Endodermal cell (in vitro differentiated cells): ENCODE measurements at regions not wholly inside any gene's neighbourhood (a gene's known extent, or its start where the extent isn't known, plus 50 kb on each side); places are given as distances from the start of the nearest gene placed in this dataset.

Experiments
- DNase-seq: peaks from one replicate; pipeline ENCODE4 v3.0.0-alpha.2; 2017
- H3K27ac ChIP-seq: 2 replicates; pipeline ENCODE4 v1.5.1; 2013; ENCODE audit warnings: mild to moderate bottlenecking, low read depth, low read length, moderate library complexity
- H3K27me3 ChIP-seq: 2 replicates; pipeline ENCODE4 v1.6.1; 2013; ENCODE audit warnings: mild to moderate bottlenecking, low read length, moderate library complexity; ENCODE audit not compliant: insufficient read depth, control insufficient read depth, poor library complexity, severe bottlenecking
- H3K36me3 ChIP-seq: 2 replicates; pipeline ENCODE4 v1.7.0; 2013; ENCODE audit warnings: mild to moderate bottlenecking, low read length, moderate library complexity; ENCODE audit not compliant: control insufficient read depth, insufficient read depth
- H3K4me1 ChIP-seq: one replicate; pipeline ENCODE4 v1.7.0; 2013; ENCODE audit warnings: low read length; ENCODE audit not compliant: control insufficient read depth, insufficient read depth
- H3K4me3 ChIP-seq: 2 replicates; pipeline ENCODE4 v1.5.1; 2013; ENCODE audit warnings: mild to moderate bottlenecking, low read length, moderate library complexity
- H3K9ac ChIP-seq: 2 replicates; pipeline ENCODE4 v1.6.1; 2013; ENCODE audit warnings: mild to moderate bottlenecking, low read length, moderate library complexity; ENCODE audit not compliant: poor library complexity, severe bottlenecking; ENCODE audit errors: extremely low read depth
- H3K9me3 ChIP-seq: 2 replicates; pipeline ENCODE4 v1.6.1; 2013; ENCODE audit warnings: mild to moderate bottlenecking, low read length, moderate library complexity; ENCODE audit not compliant: control insufficient read depth
- H3K27ac Mint-ChIP-seq: 2 replicates; pipeline ENCODE4 v1.8.0; 2020; ENCODE audit warnings: mixed read lengths
- H3K27me3 Mint-ChIP-seq: 2 replicates; pipeline ENCODE4 v1.8.0; 2021; ENCODE audit warnings: mild to moderate bottlenecking, mixed read lengths; ENCODE audit not compliant: insufficient read depth
- H3K36me3 Mint-ChIP-seq: 2 replicates; pipeline ENCODE4 v1.8.0; 2020; ENCODE audit warnings: low read depth, mixed read lengths
- H3K4me1 Mint-ChIP-seq: 2 replicates; pipeline ENCODE4 v1.8.0; 2020; ENCODE audit warnings: mixed read lengths
- H3K4me3 Mint-ChIP-seq: 2 replicates; pipeline ENCODE4 v1.8.0; 2020; ENCODE audit warnings: mild to moderate bottlenecking, moderate library complexity, mixed read lengths
- H3K9me3 Mint-ChIP-seq: 2 replicates; pipeline ENCODE4 v1.8.0; 2020; ENCODE audit warnings: mild to moderate bottlenecking, mixed read lengths
- CTCF ChIP-seq: fragments of 200-600 bp; sonication (generic); conservative IDR thresholded peaks from 2 replicates; pipeline ENCODE4 v1.5.0; 2021; ENCODE audit warnings: antibody characterized with exemption, mild to moderate bottlenecking
- WGBS, 2 experiments: methylation state at CpG; one replicate each; pipeline versions ENCODE4 v1.1.5 to v1.1.7; 2013; ENCODE audit warnings: missing lambda C conversion rate in 2 of 2, mixed read lengths in 1 of 2; ENCODE audit not compliant: insufficient coverage in 1 of 2, insufficient read length in 1 of 2; 5-methylcytosine and 5-hydroxymethylcytosine counted together

DNA sequence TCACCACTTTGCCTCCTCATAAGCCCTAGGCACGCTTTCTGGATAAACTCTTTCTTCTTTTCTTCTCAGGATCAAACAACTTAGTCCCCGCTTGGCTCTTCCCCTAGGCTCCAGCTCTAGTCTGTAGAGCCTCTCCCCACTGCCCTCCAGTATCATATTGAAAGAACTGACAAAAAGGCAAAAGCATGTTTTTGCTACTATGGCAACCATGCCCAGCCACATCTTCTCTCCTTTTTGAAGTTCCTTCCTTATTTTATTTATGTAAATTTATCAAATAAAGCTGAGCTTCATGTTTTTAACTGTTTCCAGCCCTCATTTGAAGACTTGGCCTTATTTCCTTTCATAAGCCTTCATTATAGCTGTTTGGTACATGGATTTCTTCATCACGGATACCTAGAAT, 86.0 kb upstream of the LIMCH1 start:
- no peak for TF ChIP-seq CTCF
- H3K4me3 Mint-ChIP-seq: no peak overlapping the region
- H3K27ac Mint-ChIP-seq: no peak overlapping the region

GRCh38 chr4:41452484-41453225, 85.3 kb upstream of the LIMCH1 start:
- no peak overlapping the region for H3K27ac Mint-ChIP-seq
- H3K27me3 ChIP-seq: no peaks in the 10 kb centered on the region

More for the DNA sequence above, 86.0 kb upstream of the LIMCH1 start:
- no peaks in the 10 kb centered on the region for H3K9me3 ChIP-seq
- no peaks in the 10 kb centered on the region for H3K36me3 ChIP-seq
- peaks cover 3% of the 10 kb centered on the region for H3K27me3 Mint-ChIP-seq
- no peak overlapping the region for H3K9ac ChIP-seq
- H3K27ac ChIP-seq: no peak overlapping the region
- H3K4me1 Mint-ChIP-seq: peaks cover 44% of the 10 kb centered on the region
- no peak for DNase-seq
- no peak overlapping the region for H3K4me3 ChIP-seq
- no peaks in the 10 kb centered on the region for H3K36me3 Mint-ChIP-seq
- H3K27me3 ChIP-seq: no peaks in the 10 kb centered on the region
- 96 to 100% methylated on average over 2 to 3 of the region's 3 CpGs for WGBS, 2 experiments
- H3K9me3 Mint-ChIP-seq: no peaks in the 10 kb centered on the region
- H3K4me1 ChIP-seq: peaks cover 15% of the 10 kb centered on the region

GRCh38 chr4:41454423-41454822, 83.5 kb upstream of the LIMCH1 start:
- Histone ChIP-seq H3K9me3 (no peaks in the 10 kb centered on the region), H3K27me3 (no peaks in the 10 kb centered on the region), H3K4me1 (peaks cover 15% of the 10 kb centered on the region), H3K36me3 (no peaks in the 10 kb centered on the region), H3K27ac (no peak overlapping the region), H3K9ac (no peak overlapping the region), H3K4me3 (peak overlapping the region; percentile 44)
- DNase-seq: no peak
- no peak for TF ChIP-seq CTCF
- Mint-ChIP-seq H3K36me3 (no peaks in the 10 kb centered on the region), H3K4me3 (no peak overlapping the region), H3K4me1 (peaks cover 44% of the 10 kb centered on the region), H3K27me3 (peaks cover 6% of the 10 kb centered on the region), H3K27ac (no peak overlapping the region), H3K9me3 (no peaks in the 10 kb centered on the region)
- 38 to 56% methylated on average over 4 of the region's 4 CpGs for WGBS, 2 experiments

More at GRCh38 chr4:41452484-41453225, 85.3 kb upstream of the LIMCH1 start:
- WGBS, 2 experiments: 86 to 92% methylated on average over 1 to 6 of the region's 6 CpGs
- no peak for DNase-seq
- H3K9me3 ChIP-seq: no peaks in the 10 kb centered on the region
- H3K4me1 ChIP-seq: peaks cover 15% of the 10 kb centered on the region
- no peak for TF ChIP-seq CTCF
- H3K9ac ChIP-seq: no peak overlapping the region
- no peak overlapping the region for H3K27ac ChIP-seq
- H3K36me3 ChIP-seq: no peaks in the 10 kb centered on the region
- no peaks in the 10 kb centered on the region for H3K36me3 Mint-ChIP-seq
- no peaks in the 10 kb centered on the region for H3K9me3 Mint-ChIP-seq
- H3K4me3 Mint-ChIP-seq: no peak overlapping the region
- peaks cover 3% of the 10 kb centered on the region for H3K27me3 Mint-ChIP-seq
- H3K4me1 Mint-ChIP-seq: peaks cover 44% of the 10 kb centered on the region
- H3K4me3 ChIP-seq: no peak overlapping the region
